Fibroblast of villous mesenchyme (primary cell): ENCODE measurements at regions not wholly inside any gene's neighbourhood (a gene's known extent, or its start where the extent isn't known, plus 50 kb on each side); places are given as distances from the start of the nearest gene placed in this dataset.
"Not testable (repeated sequence)": the region's sequence is repeated elsewhere in the genome, so short reads cannot be mapped to it uniquely, and the experiment has no call there.

Experiments used
- DNase-seq: peaks from one replicate; pipeline ENCODE4 v3.0.0-alpha.2; 2010; ENCODE audit warnings: low read depth
- H3K4me3 ChIP-seq: 2 replicates; pipeline ENCODE4 v1.5.1; 2011; ENCODE audit warnings: low read depth, mild to moderate bottlenecking, low read length
- CTCF ChIP-seq: IDR thresholded peaks from 2 replicates; pipeline ENCODE4 v1.5.1; 2012; ENCODE audit warnings: low read depth, mild to moderate bottlenecking, low read length; ENCODE audit not compliant: insufficient read depth

GRCh38 chr1:101483982-101484688 is 247.3 kb downstream of the S1PR1 start:
- no peak for TF ChIP-seq CTCF
- peak; percentile 20 for DNase-seq

GRCh38 chr1:101484689-101485338 is 248.0 kb downstream of the S1PR1 start:
- no peak overlapping the region for H3K4me3 ChIP-seq
- TF ChIP-seq CTCF = no peak
- DNase-seq = peak; percentile 11

More at GRCh38 chr1:101483982-101484688, 247.3 kb downstream of the S1PR1 start:
- H3K4me3 ChIP-seq = no peak overlapping the region

- no peak for DNase-seq
- TF ChIP-seq CTCF = no peak
- H3K4me3 ChIP-seq = no peak overlapping the region
Measured at GRCh38 chr1:101485712-101486111, 248.9 kb downstream of the S1PR1 start.

GRCh38 chr1:101492144-101492543 is 255.3 kb downstream of the S1PR1 start:
- DNase-seq, H3K4me3 ChIP-seq: not testable (repeated sequence)

GRCh38 chr1:101493920-101494319 is 257.1 kb downstream of the S1PR1 start:
- not testable (repeated sequence) for DNase-seq, H3K4me3 ChIP-seq

- TF ChIP-seq CTCF = no peak
- no peak for DNase-seq
- H3K4me3 ChIP-seq = no peak overlapping the region
Measured at GRCh38 chr1:101496109-101496508, 259.3 kb downstream of the S1PR1 start.

- no peak for DNase-seq
- TF ChIP-seq CTCF = no peak
- no peak overlapping the region for H3K4me3 ChIP-seq
Measured at GRCh38 chr1:101497881-101498559, 261.2 kb downstream of the S1PR1 start.

- not testable (repeated sequence) for DNase-seq, H3K4me3 ChIP-seq
Measured at GRCh38 chr1:101504106-101504505, 267.3 kb downstream of the S1PR1 start.

- H3K4me3 ChIP-seq, DNase-seq: not testable (repeated sequence)
Measured at GRCh38 chr1:101505240-101505639, 268.4 kb downstream of the S1PR1 start.
